ENCODE measurements at regions not wholly inside any gene's neighbourhood (a gene's known extent, or its start where the extent isn't known, plus 50 kb on each side); places are given as distances from the start of the nearest gene placed in this dataset.

DNA sequence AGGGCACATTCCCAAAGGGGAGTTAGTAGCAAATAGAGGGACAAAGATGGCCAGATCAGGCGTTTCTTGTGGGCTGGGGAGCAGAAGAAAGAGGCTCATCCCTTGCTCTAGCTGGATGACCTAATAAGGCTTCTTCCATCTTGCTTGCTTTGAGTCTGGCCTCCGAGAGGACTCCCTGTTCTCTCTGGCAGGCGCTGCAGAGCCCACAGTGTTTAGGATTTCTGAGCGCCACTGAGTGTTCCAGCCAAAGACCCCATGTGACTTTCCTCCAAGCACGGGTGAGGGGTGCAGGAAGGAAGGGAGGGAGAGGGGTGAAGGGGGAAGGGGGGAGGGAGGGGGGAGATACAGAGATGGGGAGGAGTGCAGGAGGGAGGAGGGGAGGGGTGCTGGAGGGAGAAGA is 203.8 kb upstream of the SVIL start:
- TF ChIP-seq, protein P1, sequence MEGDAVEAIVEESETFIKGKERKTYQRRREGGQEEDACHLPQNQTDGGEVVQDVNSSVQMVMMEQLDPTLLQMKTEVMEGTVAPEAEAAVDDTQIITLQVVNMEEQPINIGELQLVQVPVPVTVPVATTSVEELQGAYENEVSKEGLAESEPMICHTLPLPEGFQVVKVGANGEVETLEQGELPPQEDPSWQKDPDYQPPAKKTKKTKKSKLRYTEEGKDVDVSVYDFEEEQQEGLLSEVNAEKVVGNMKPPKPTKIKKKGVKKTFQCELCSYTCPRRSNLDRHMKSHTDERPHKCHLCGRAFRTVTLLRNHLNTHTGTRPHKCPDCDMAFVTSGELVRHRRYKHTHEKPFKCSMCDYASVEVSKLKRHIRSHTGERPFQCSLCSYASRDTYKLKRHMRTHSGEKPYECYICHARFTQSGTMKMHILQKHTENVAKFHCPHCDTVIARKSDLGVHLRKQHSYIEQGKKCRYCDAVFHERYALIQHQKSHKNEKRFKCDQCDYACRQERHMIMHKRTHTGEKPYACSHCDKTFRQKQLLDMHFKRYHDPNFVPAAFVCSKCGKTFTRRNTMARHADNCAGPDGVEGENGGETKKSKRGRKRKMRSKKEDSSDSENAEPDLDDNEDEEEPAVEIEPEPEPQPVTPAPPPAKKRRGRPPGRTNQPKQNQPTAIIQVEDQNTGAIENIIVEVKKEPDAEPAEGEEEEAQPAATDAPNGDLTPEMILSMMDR (IDR thresholded peaks at IDR 0.05; ENCODE audit: extremely low read depth in 1 of 2, insufficient read depth in 1 of 2, low read depth in 1 of 2, low read length in 2 of 2) = no peak
- TF ChIP-seq JUN (IDR thresholded peaks at IDR 0.05; ENCODE audit: borderline replicate concordance, insufficient read depth, insufficient read length, low read depth) (no peak), POLR2AphosphoS5 (IDR thresholded peaks at IDR 0.05; ENCODE audit: insufficient read depth, low read depth, low read length) (no peak), GATA2 (IDR thresholded peaks at IDR 0.05; ENCODE audit: insufficient read depth, insufficient read length, low read depth, low read length) (no peak), POLR2A (IDR thresholded peaks at IDR 0.05; ENCODE audit: low read depth, low read length) (no peak), MYC (IDR thresholded peaks at IDR 0.05; ENCODE audit: low read depth, low read length) (no peak), EZH2 (IDR thresholded peaks at IDR 0.05; ENCODE audit: borderline replicate concordance, low read depth, low read length, severe bottlenecking) (no peak)
- TF ChIP-seq, protein P2, sequence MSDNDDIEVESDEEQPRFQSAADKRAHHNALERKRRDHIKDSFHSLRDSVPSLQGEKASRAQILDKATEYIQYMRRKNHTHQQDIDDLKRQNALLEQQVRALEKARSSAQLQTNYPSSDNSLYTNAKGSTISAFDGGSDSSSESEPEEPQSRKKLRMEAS (IDR thresholded peaks at IDR 0.05; ENCODE audit: insufficient read depth, insufficient read length) = no peak

Measured in endothelial cell of umbilical vein (primary cell).